H9 (cell line): ENCODE measurements at regions not wholly inside any gene's neighbourhood (a gene's known extent, or its start where the extent isn't known, plus 50 kb on each side); places are given as distances from the start of the nearest gene placed in this dataset.

Experiments used
- DNase-seq: peaks from one replicate; pipeline ENCODE4 v3.0.0-alpha.2; 2017
- H2AFZ ChIP-seq: one replicate; pipeline ENCODE4 v1.6.1; 2013; ENCODE audit warnings: mild to moderate bottlenecking, low read length, control low read depth, moderate library complexity
- H2AK5ac ChIP-seq: 2 replicates; pipeline ENCODE4 v1.6.1; 2013; ENCODE audit warnings: low read length, control low read depth, mixed read lengths; ENCODE audit not compliant: insufficient read length
- H2BK120ac ChIP-seq: one replicate; pipeline ENCODE4 v1.6.1; 2013; ENCODE audit warnings: low read depth, mild to moderate bottlenecking, low read length, control low read depth, inconsistent platforms; ENCODE audit not compliant: poor library complexity, severe bottlenecking
- H2BK12ac ChIP-seq: 2 replicates; pipeline ENCODE4 v1.6.1; 2013; ENCODE audit warnings: low read length, control low read depth, mixed read lengths, low read depth; ENCODE audit not compliant: insufficient read length
- H2BK15ac ChIP-seq: 2 replicates; pipeline ENCODE4 v1.6.1; 2013; ENCODE audit warnings: low read depth, low read length, control low read depth
- H2BK20ac ChIP-seq: one replicate; pipeline ENCODE4 v1.6.1; 2013; ENCODE audit warnings: low read depth, mild to moderate bottlenecking, low read length, control low read depth, inconsistent platforms; ENCODE audit not compliant: poor library complexity, severe bottlenecking
- H2BK5ac ChIP-seq: 2 replicates; pipeline ENCODE4 v1.6.1; 2013; ENCODE audit warnings: low read length, control low read depth, mixed read lengths; ENCODE audit not compliant: insufficient read length
- H3K14ac ChIP-seq: 2 replicates; pipeline ENCODE4 v1.6.1; 2013; ENCODE audit warnings: low read length, control low read depth; ENCODE audit not compliant: insufficient read depth
- H3K18ac ChIP-seq: 2 replicates; pipeline ENCODE4 v1.6.1; 2013; ENCODE audit warnings: low read depth, mild to moderate bottlenecking, mixed read lengths, low read length, control low read depth; ENCODE audit not compliant: insufficient read length
- H3K23ac ChIP-seq: 2 replicates; pipeline ENCODE4 v1.6.1; 2013; ENCODE audit warnings: low read length, control low read depth, mixed read lengths, low read depth; ENCODE audit not compliant: insufficient read length
- H3K23me2 ChIP-seq: 2 replicates; pipeline ENCODE4 v1.6.1; 2013; ENCODE audit warnings: low read depth, mild to moderate bottlenecking, mixed read lengths, low read length, control low read depth; ENCODE audit not compliant: insufficient read length, poor library complexity, severe bottlenecking
- H3K27ac ChIP-seq: 2 replicates; pipeline ENCODE4 v1.5.1; 2013; ENCODE audit warnings: low read length, control low read depth, mixed read lengths, low read depth; ENCODE audit not compliant: insufficient read length
- H3K27me3 ChIP-seq: 2 replicates; pipeline ENCODE4 v1.6.1; 2013; ENCODE audit warnings: low read length, control low read depth, inconsistent platforms; ENCODE audit not compliant: insufficient read depth
- H3K4ac ChIP-seq: 2 replicates; pipeline ENCODE4 v1.6.1; 2013; ENCODE audit warnings: low read depth, mild to moderate bottlenecking, control low read depth, inconsistent platforms, low read length, moderate library complexity
- H3K4me1 ChIP-seq: 2 replicates; pipeline ENCODE4 v1.6.1; 2013; ENCODE audit warnings: low read length, control low read depth, inconsistent platforms; ENCODE audit not compliant: insufficient read depth
- H3K4me2 ChIP-seq: 2 replicates; pipeline ENCODE4 v1.6.1; 2013; ENCODE audit warnings: low read length, control low read depth, mixed read lengths; ENCODE audit not compliant: insufficient read length, insufficient read depth
- H3K56ac ChIP-seq: 2 replicates; pipeline ENCODE4 v1.6.1; 2013; ENCODE audit warnings: low read depth, mild to moderate bottlenecking, mixed read lengths, low read length, control low read depth; ENCODE audit not compliant: insufficient read length
- H3K79me1 ChIP-seq: 2 replicates; pipeline ENCODE4 v1.6.1; 2013; ENCODE audit warnings: low read depth, mild to moderate bottlenecking, moderate library complexity, low read length, control low read depth, inconsistent platforms; ENCODE audit not compliant: insufficient read depth, poor library complexity, severe bottlenecking
- H3K79me2 ChIP-seq: 2 replicates; pipeline ENCODE4 v1.6.1; 2013; ENCODE audit warnings: low read length, control low read depth, inconsistent platforms; ENCODE audit not compliant: insufficient read depth
- H3K9ac ChIP-seq: 2 replicates; pipeline ENCODE4 v1.6.1; 2013; ENCODE audit warnings: low read length, control low read depth, mixed read lengths; ENCODE audit not compliant: insufficient read length; ENCODE audit errors: extremely low read depth
- H3K9me3 ChIP-seq: one replicate; pipeline ENCODE4 v1.6.1; 2013; ENCODE audit warnings: low read depth, low read length, inconsistent platforms; ENCODE audit not compliant: control insufficient read depth
- H3T11ph ChIP-seq: one replicate; pipeline ENCODE4 v1.6.1; 2013; ENCODE audit warnings: mild to moderate bottlenecking, low read length, control low read depth, inconsistent platforms
- H4K20me1 ChIP-seq: one replicate; pipeline ENCODE4 v1.6.1; 2013; ENCODE audit not compliant: control insufficient read depth, insufficient read length, insufficient read depth
- H4K5ac ChIP-seq: 2 replicates; pipeline ENCODE4 v1.6.1; 2013; ENCODE audit warnings: low read depth, mild to moderate bottlenecking, mixed read lengths, low read length, control low read depth; ENCODE audit not compliant: insufficient read length
- H4K8ac ChIP-seq: replicated peaks from 2 replicates; pipeline ENCODE4 v1.6.1; 2013; ENCODE audit warnings: low read length, control low read depth, mixed read lengths, low read depth; ENCODE audit not compliant: insufficient read length
- H4K91ac ChIP-seq: 2 replicates; pipeline ENCODE4 v1.6.1; 2013; ENCODE audit warnings: low read depth, mild to moderate bottlenecking, moderate library complexity, mixed read lengths, low read length, control low read depth; ENCODE audit not compliant: insufficient read length
- H3K27ac Mint-ChIP-seq, 3 experiments: 2 replicates in 2 of 3; 3 replicates in 1 of 3; pipeline ENCODE4 v1.8.0; 2020 to 2021; ENCODE audit warnings: mixed read lengths in 3 of 3, mild to moderate bottlenecking in 1 of 3, moderate library complexity in 1 of 3
- H3K27me3 Mint-ChIP-seq: 2 replicates; pipeline ENCODE4 v1.8.0; 2021; ENCODE audit warnings: low read depth, mild to moderate bottlenecking, moderate library complexity, mixed read lengths
- H3K36me3 Mint-ChIP-seq, 3 experiments: 2 replicates in 2 of 3; 3 replicates in 1 of 3; pipeline ENCODE4 v1.8.0; 2020 to 2021; ENCODE audit warnings: low read depth in 3 of 3, mixed read lengths in 3 of 3; ENCODE audit not compliant: insufficient read depth in 1 of 3
- H3K4me1 Mint-ChIP-seq, 2 experiments: 2 replicates each; pipeline ENCODE4 v1.8.0; 2020; ENCODE audit warnings: mixed read lengths in 2 of 2
- H3K4me3 Mint-ChIP-seq, 2 experiments: 2 replicates in 1 of 2; 3 replicates in 1 of 2; pipeline ENCODE4 v1.8.0; 2020 to 2021; ENCODE audit warnings: mild to moderate bottlenecking in 2 of 2, mixed read lengths in 2 of 2, moderate library complexity in 1 of 2
- H3K9me3 Mint-ChIP-seq, 2 experiments: 2 replicates in 1 of 2; 3 replicates in 1 of 2; pipeline ENCODE4 v1.8.0; 2020; ENCODE audit warnings: mild to moderate bottlenecking in 2 of 2, mixed read lengths in 2 of 2, moderate library complexity in 1 of 2
- CTCF ChIP-seq: fragments of 200-600 bp; sonication (generic); conservative IDR thresholded peaks from 3 replicates; pipeline ENCODE4 v1.8.0; 2021; ENCODE audit warnings: antibody characterized with exemption, mild to moderate bottlenecking
- WGBS: extraction: QIAGEN DNeasy Blood & Tissue Kit; methylation state at CpG from one replicate; pipeline ENCODE4 v1.1.7; 2013; ENCODE audit warnings: missing lambda C conversion rate, low lambda C conversion rate, mixed read lengths; ENCODE audit not compliant: insufficient read length; ENCODE audit errors: extremely low coverage; 5-methylcytosine and 5-hydroxymethylcytosine counted together

GRCh38 chr5:145543968-145544367 is 291.2 kb downstream of the PRELID2 start:
- no peak overlapping the region for H3K27ac Mint-ChIP-seq

More at GRCh38 chr5:145543968-145544367, 291.2 kb downstream of the PRELID2 start:
- peaks cover 11 to 12% of the 10 kb centered on the region in 2 experiments for H3K4me1 Mint-ChIP-seq
- no peak overlapping the region for H3K4me3 Mint-ChIP-seq
- Histone ChIP-seq H2BK15ac (no peak overlapping the region), H3K27ac (no peak overlapping the region), H4K20me1 (no peaks in the 10 kb centered on the region), H3K79me1 (no peaks in the 10 kb centered on the region), H3K9me3 (no peaks in the 10 kb centered on the region), H3K9ac (no peak overlapping the region), H2BK20ac (no peak overlapping the region), H3K79me2 (no peaks in the 10 kb centered on the region), H2BK120ac (no peak overlapping the region), H2BK5ac (no peak overlapping the region), H3K56ac (no peak overlapping the region), H2AK5ac (no peak overlapping the region), H4K8ac (no peak overlapping the region), H4K5ac (no peak overlapping the region), H3K14ac (no peak overlapping the region), H2AFZ (no peak overlapping the region), H3K23ac (no peak overlapping the region), H3T11ph (no peak overlapping the region), H3K4me2 (no peak overlapping the region), H3K4me1 (peaks cover 2% of the 10 kb centered on the region; the same call in 1 of the 2 replicates), H3K27me3 (no peaks in the 10 kb centered on the region), H4K91ac (no peak overlapping the region), H3K18ac (no peak overlapping the region), H3K23me2 (no peaks in the 10 kb centered on the region), H2BK12ac (no peak overlapping the region), H3K4ac (no peak overlapping the region)
- H3K27me3 Mint-ChIP-seq, result no peaks in the 10 kb centered on the region
- H3K9me3 Mint-ChIP-seq, result no peaks in the 10 kb centered on the region
- no peak for DNase-seq
- H3K36me3 Mint-ChIP-seq, result no peaks in the 10 kb centered on the region
- WGBS, result no CpG with 5 or more reads among the region's 3 CpGs
- no peak for TF ChIP-seq CTCF
